Hepatocyte (in vitro differentiated cells): ENCODE measurements at regions not wholly inside any gene's neighbourhood (a gene's known extent, or its start where the extent isn't known, plus 50 kb on each side); places are given as distances from the start of the nearest gene placed in this dataset.
A peak's percentile ranks its signal among the peaks of the same experiment; 100 is the strongest.

Experiments used
- DNase-seq: peaks from one replicate; pipeline ENCODE4 v3.0.0-alpha.2; 2016; ENCODE audit warnings: low spot score
- H2AFZ ChIP-seq: fragments of 200-600 bp; sonication (generic); 2 replicates; pipeline ENCODE4 v1.6.0; 2016; ENCODE audit warnings: antibody characterized with exemption, mild to moderate bottlenecking
- H3K27ac ChIP-seq: fragments of 200-600 bp; sonication (generic); 2 replicates; pipeline ENCODE4 v1.5.1; 2016; ENCODE audit warnings: mild to moderate bottlenecking
- H3K27me3 ChIP-seq: fragments of 200-600 bp; sonication (generic); 2 replicates; pipeline ENCODE4 v1.6.1; 2016
- H3K36me3 ChIP-seq: fragments of 200-600 bp; sonication (generic); replicated peaks from 2 replicates; pipeline ENCODE4 v1.5.1; 2016; ENCODE audit warnings: low read depth; ENCODE audit not compliant: insufficient read depth
- H3K4me1 ChIP-seq: fragments of 200-600 bp; sonication (generic); 2 replicates; pipeline ENCODE4 v1.5.1; 2016; ENCODE audit warnings: mild to moderate bottlenecking, moderate library complexity; ENCODE audit not compliant: insufficient read depth
- H3K4me2 ChIP-seq: fragments of 200-600 bp; sonication (generic); 2 replicates; pipeline ENCODE4 v1.6.0; 2016
- H3K4me3 ChIP-seq: fragments of 200-600 bp; sonication (generic); 2 replicates; pipeline ENCODE4 v1.5.1; 2016; ENCODE audit warnings: mild to moderate bottlenecking
- H3K79me2 ChIP-seq: fragments of 200-600 bp; sonication (generic); 2 replicates; pipeline ENCODE4 v1.6.0; 2017; ENCODE audit warnings: mild to moderate bottlenecking
- H3K9me2 ChIP-seq: fragments of 200-600 bp; sonication (generic); replicated peaks from 2 replicates; pipeline ENCODE4 v1.6.0; 2017; ENCODE audit warnings: mild to moderate bottlenecking; ENCODE audit not compliant: insufficient read depth
- H3K9me3 ChIP-seq: fragments of 200-600 bp; sonication (generic); 2 replicates; pipeline ENCODE4 v1.5.1; 2016; ENCODE audit warnings: low read depth, mild to moderate bottlenecking
- H4K20me1 ChIP-seq: fragments of 200-600 bp; sonication (generic); 2 replicates; pipeline ENCODE4 v1.6.0; 2016; ENCODE audit warnings: mild to moderate bottlenecking; ENCODE audit not compliant: insufficient read depth, poor library complexity, severe bottlenecking
- EZH2 ChIP-seq: fragments of 200-600 bp; sonication (generic); IDR thresholded peaks from 2 replicates; pipeline ENCODE4 v1.6.1; 2016; ENCODE audit warnings: antibody characterized with exemption, mild to moderate bottlenecking, borderline replicate concordance
- EZH2phosphoT487 ChIP-seq: fragments of 200-600 bp; sonication (generic); IDR thresholded peaks from one replicate; pipeline ENCODE4 v1.6.1; 2018; ENCODE audit warnings: antibody characterized with exemption, mild to moderate bottlenecking, low read depth, moderate library complexity; ENCODE audit not compliant: unreplicated experiment, severe bottlenecking
- WGBS: methylation state at CpG from one replicate; pipeline ENCODE4 v1.1.6; 2016; ENCODE audit warnings: low lambda C conversion rate; ENCODE audit errors: missing lambda C conversion rate; 5-methylcytosine and 5-hydroxymethylcytosine counted together
- TF ChIP-seq, protein P1 (sequence below): fragments of 200-600 bp; sonication (generic); IDR thresholded peaks from 2 replicates; pipeline ENCODE4 v1.5.1; 2016; ENCODE audit warnings: antibody characterized with exemption, mild to moderate bottlenecking; ENCODE audit not compliant: poor library complexity

DNA sequence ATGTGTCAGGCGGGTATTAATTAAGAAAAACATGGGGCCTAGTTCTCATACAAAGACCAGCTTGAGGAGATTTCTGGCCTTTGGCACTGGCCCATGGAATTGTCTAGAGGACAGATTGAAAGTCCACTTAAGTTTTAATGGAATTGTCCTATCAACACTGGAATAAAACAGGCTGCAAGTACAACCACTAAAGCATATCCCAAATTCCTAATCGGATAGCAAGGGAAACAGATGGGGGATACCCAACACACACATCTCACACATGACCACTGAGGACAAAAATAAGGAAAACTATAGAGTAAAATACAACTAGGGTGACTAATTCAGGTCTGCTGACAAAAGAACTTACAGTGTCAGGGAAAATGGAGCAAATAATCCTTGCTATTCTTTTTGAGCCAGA, 167.8 kb downstream of the GASK1B start:
- 91% methylated on average over 2 of the region's 2 CpGs for WGBS
- Histone ChIP-seq H3K27ac (no peak overlapping the region), H4K20me1 (no peaks in the 10 kb centered on the region), H3K9me3 (no peaks in the 10 kb centered on the region), H2AFZ (no peak overlapping the region), H3K79me2 (no peaks in the 10 kb centered on the region), H3K27me3 (no peaks in the 10 kb centered on the region), H3K4me2 (no peak overlapping the region), H3K4me3 (no peak overlapping the region), H3K4me1 (peaks cover 10% of the 10 kb centered on the region), H3K9me2 (no peaks in the 10 kb centered on the region), H3K36me3 (no peaks in the 10 kb centered on the region)
- TF ChIP-seq EZH2phosphoT487 = no peak
- TF ChIP-seq, protein P1, sequence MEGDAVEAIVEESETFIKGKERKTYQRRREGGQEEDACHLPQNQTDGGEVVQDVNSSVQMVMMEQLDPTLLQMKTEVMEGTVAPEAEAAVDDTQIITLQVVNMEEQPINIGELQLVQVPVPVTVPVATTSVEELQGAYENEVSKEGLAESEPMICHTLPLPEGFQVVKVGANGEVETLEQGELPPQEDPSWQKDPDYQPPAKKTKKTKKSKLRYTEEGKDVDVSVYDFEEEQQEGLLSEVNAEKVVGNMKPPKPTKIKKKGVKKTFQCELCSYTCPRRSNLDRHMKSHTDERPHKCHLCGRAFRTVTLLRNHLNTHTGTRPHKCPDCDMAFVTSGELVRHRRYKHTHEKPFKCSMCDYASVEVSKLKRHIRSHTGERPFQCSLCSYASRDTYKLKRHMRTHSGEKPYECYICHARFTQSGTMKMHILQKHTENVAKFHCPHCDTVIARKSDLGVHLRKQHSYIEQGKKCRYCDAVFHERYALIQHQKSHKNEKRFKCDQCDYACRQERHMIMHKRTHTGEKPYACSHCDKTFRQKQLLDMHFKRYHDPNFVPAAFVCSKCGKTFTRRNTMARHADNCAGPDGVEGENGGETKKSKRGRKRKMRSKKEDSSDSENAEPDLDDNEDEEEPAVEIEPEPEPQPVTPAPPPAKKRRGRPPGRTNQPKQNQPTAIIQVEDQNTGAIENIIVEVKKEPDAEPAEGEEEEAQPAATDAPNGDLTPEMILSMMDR = no peak
- TF ChIP-seq EZH2 = no peak
- DNase-seq = no peak

GRCh38 chr4:158004101-158004500, 168.7 kb downstream of the GASK1B start:
- H3K36me3 ChIP-seq = no peaks in the 10 kb centered on the region
- H3K4me2 ChIP-seq = no peak overlapping the region
- H3K27ac ChIP-seq = no peak overlapping the region
- 71% methylated on average over 5 of the region's 5 CpGs for WGBS
- no peaks in the 10 kb centered on the region for H3K27me3 ChIP-seq
- H3K9me2 ChIP-seq = no peaks in the 10 kb centered on the region
- peak overlapping the region; percentile 35 for H2AFZ ChIP-seq
- no peaks in the 10 kb centered on the region for H4K20me1 ChIP-seq
- no peaks in the 10 kb centered on the region for H3K79me2 ChIP-seq
- DNase-seq = no peak
- H3K4me3 ChIP-seq = no peak overlapping the region
- TF ChIP-seq EZH2phosphoT487 (no peak), EZH2 (no peak)
- TF ChIP-seq, protein P1 = no peak
- no peaks in the 10 kb centered on the region for H3K9me3 ChIP-seq
- H3K4me1 ChIP-seq = peaks cover 18% of the 10 kb centered on the region

DNA sequence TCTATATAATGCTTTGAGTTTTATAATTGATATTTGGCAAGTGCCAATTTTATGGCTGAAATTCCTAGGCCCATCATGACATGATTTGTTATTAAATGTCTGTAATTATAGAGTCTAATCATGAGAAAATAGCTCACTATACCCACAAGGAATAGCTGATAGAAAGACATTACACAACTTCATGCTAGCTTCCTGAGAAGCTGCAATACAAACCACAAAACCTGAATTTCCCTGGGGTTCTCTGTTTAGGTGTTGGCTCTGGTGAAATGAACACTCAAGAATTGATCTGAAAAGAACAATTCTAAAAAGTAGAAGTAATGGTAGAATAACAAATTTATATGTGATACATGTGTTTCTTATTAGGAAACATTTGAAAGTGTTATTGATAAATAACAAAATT, 169.6 kb downstream of the GASK1B start:
- no peak overlapping the region for H3K4me2 ChIP-seq
- peaks cover 22% of the 10 kb centered on the region for H3K4me1 ChIP-seq
- H4K20me1 ChIP-seq = no peaks in the 10 kb centered on the region
- no peaks in the 10 kb centered on the region for H3K9me2 ChIP-seq
- no peaks in the 10 kb centered on the region for H3K36me3 ChIP-seq
- DNase-seq = no peak
- no peak overlapping the region for H3K27ac ChIP-seq
- no peaks in the 10 kb centered on the region for H3K79me2 ChIP-seq
- no peak overlapping the region for H2AFZ ChIP-seq
- H3K9me3 ChIP-seq = no peaks in the 10 kb centered on the region
- TF ChIP-seq EZH2 = no peak
- TF ChIP-seq EZH2phosphoT487 = no peak
- H3K4me3 ChIP-seq = no peak overlapping the region
- H3K27me3 ChIP-seq = no peaks in the 10 kb centered on the region

DNA sequence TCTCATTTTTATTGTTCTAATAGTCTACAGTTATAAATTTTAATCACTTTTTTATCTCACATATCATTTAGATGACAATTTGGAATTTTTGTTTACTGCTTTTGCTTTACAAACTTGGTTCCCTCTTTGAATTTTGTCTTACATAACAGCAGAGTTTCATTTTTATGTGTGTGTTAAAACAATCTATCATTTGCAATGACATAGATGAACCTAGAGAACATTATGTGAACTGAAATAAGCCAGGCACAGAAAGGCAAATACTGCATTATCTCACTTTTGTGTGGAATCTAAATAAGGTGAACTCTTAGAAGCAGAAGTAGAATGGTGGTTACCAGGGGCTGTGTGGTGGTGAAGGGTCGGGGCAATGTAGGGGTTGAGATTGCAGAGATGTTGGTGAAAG, 170.7 kb downstream of the GASK1B start:
- Histone ChIP-seq H3K27ac (peak overlapping the region; percentile 19), H4K20me1 (no peaks in the 10 kb centered on the region), H3K79me2 (no peaks in the 10 kb centered on the region), H3K9me2 (no peaks in the 10 kb centered on the region), H3K9me3 (no peaks in the 10 kb centered on the region), H3K4me3 (no peak overlapping the region), H3K36me3 (no peaks in the 10 kb centered on the region), H3K27me3 (no peaks in the 10 kb centered on the region), H3K4me1 (peaks cover 28% of the 10 kb centered on the region), H2AFZ (no peak overlapping the region), H3K4me2 (no peak overlapping the region)
- 61% methylated on average over 1 of the region's 1 CpG for WGBS
- DNase-seq = no peak
- TF ChIP-seq EZH2 = no peak
- no peak for TF ChIP-seq EZH2phosphoT487

GRCh38 chr4:158001756-158002155, 171.1 kb downstream of the GASK1B start:
- DNase-seq = no peak
- H3K4me1 ChIP-seq = peaks cover 32% of the 10 kb centered on the region
- 80% methylated on average over 2 of the region's 2 CpGs for WGBS
- no peaks in the 10 kb centered on the region for H3K9me3 ChIP-seq
- H3K27me3 ChIP-seq = no peaks in the 10 kb centered on the region
- H3K79me2 ChIP-seq = no peaks in the 10 kb centered on the region
- TF ChIP-seq, protein P1 = no peak
- no peak for TF ChIP-seq EZH2phosphoT487
- TF ChIP-seq EZH2 = no peak
- H2AFZ ChIP-seq = peak overlapping the region; percentile 5
- peak overlapping the region; percentile 19 for H3K27ac ChIP-seq
- no peaks in the 10 kb centered on the region for H3K36me3 ChIP-seq
- H3K9me2 ChIP-seq = no peaks in the 10 kb centered on the region
- H3K4me3 ChIP-seq = no peak overlapping the region
- H4K20me1 ChIP-seq = no peaks in the 10 kb centered on the region
- no peak overlapping the region for H3K4me2 ChIP-seq
